Loucy (cell line): ENCODE measurements at regions not wholly inside any gene's neighbourhood (a gene's known extent, or its start where the extent isn't known, plus 50 kb on each side); places are given as distances from the start of the nearest gene placed in this dataset.

Experiments
- H2AFZ ChIP-seq: fragments of 200-600 bp; sonication (generic); 2 replicates; pipeline ENCODE4 v1.6.0; 2016; ENCODE audit warnings: antibody characterized with exemption, mild to moderate bottlenecking, low read length, moderate library complexity
- H3F3A ChIP-seq: fragments of 200-600 bp; 2 replicates; pipeline ENCODE4 v1.6.0; 2016; ENCODE audit warnings: antibody characterized with exemption, low read depth, mild to moderate bottlenecking
- H3K27me3 ChIP-seq: fragments of 200-600 bp; sonication (generic); 2 replicates; pipeline ENCODE4 v1.6.1; 2014; ENCODE audit warnings: low read length, mild to moderate bottlenecking; ENCODE audit not compliant: insufficient read depth, poor library complexity, severe bottlenecking
- H3K36me3 ChIP-seq: fragments of 200-600 bp; sonication (generic); 2 replicates; pipeline ENCODE4 v1.6.1; 2016; ENCODE audit warnings: low read length; ENCODE audit not compliant: insufficient read depth
- H3K4me1 ChIP-seq: fragments of 200-600 bp; sonication (generic); 2 replicates; pipeline ENCODE4 v1.5.1; 2014; ENCODE audit warnings: low read length, mild to moderate bottlenecking; ENCODE audit not compliant: insufficient read depth, poor library complexity, severe bottlenecking
- H3K4me2 ChIP-seq: fragments of 200-600 bp; sonication (generic); 2 replicates; pipeline ENCODE4 v1.6.0; 2014; ENCODE audit warnings: antibody characterized with exemption, low read length, low read depth, mild to moderate bottlenecking; ENCODE audit not compliant: poor library complexity, severe bottlenecking
- H3K4me3 ChIP-seq: fragments of 200-600 bp; sonication (generic); 2 replicates; pipeline ENCODE4 v1.5.1; 2014; ENCODE audit warnings: low read length, mild to moderate bottlenecking, mixed read lengths; ENCODE audit not compliant: poor library complexity, severe bottlenecking
- H3K79me2 ChIP-seq: fragments of 200-600 bp; sonication (generic); 2 replicates; pipeline ENCODE4 v1.6.1; 2014; ENCODE audit warnings: low read length; ENCODE audit not compliant: insufficient read depth
- H3K9ac ChIP-seq: fragments of 200-600 bp; sonication (generic); 2 replicates; pipeline ENCODE4 v1.6.0; 2014; ENCODE audit warnings: mild to moderate bottlenecking, low read depth, low read length, moderate library complexity; ENCODE audit not compliant: poor library complexity, severe bottlenecking
- H3K9me2 ChIP-seq: fragments of 200-600 bp; sonication (generic); replicated peaks from 2 replicates; pipeline ENCODE4 v1.6.1; 2016; ENCODE audit warnings: low read depth, low read length, mixed read lengths
- H3K9me3 ChIP-seq: fragments of 200-600 bp; sonication (generic); 2 replicates; pipeline ENCODE4 v1.6.1; 2014; ENCODE audit warnings: mild to moderate bottlenecking, antibody characterized with exemption, low read length, low read depth; ENCODE audit not compliant: insufficient read depth
- H4K20me1 ChIP-seq: fragments of 200-600 bp; sonication (generic); 2 replicates; pipeline ENCODE4 v1.6.0; 2014; ENCODE audit warnings: antibody characterized with exemption, low read length, mild to moderate bottlenecking; ENCODE audit not compliant: insufficient read depth, poor library complexity, severe bottlenecking
- EZH2phosphoT487 ChIP-seq: fragments of 200-600 bp; IDR thresholded peaks from 2 replicates; pipeline ENCODE4 v1.6.1; 2018; ENCODE audit warnings: antibody characterized with exemption, mild to moderate bottlenecking, moderate library complexity, borderline replicate concordance
- TF ChIP-seq, protein P1 (sequence below): fragments of 200-600 bp; sonication (generic); conservative IDR thresholded peaks from 2 replicates; pipeline ENCODE4 v1.5.1; 2014; ENCODE audit warnings: mild to moderate bottlenecking, antibody characterized with exemption, low read length

DNA sequence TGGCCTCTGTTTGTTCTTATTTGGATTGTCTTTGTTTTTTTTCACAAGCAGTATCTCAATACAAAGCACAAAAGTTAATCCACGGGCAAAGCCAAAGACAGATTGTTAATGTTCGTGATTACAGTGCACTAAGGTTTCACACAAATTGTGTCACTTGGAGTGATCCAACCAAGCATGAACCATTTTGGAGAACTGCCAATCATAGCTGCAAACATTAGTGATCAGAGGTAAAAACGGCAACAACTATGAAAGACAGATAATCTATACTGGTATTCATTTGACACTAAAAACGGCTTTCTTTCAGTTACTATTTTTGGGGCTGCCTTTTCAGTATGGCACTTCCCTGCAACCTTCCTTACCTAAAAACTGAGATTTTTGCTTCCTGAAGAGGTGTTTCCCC, 213.1 kb upstream of the GULP1 start:
- H3K9me3 ChIP-seq = no peaks in the 10 kb centered on the region
- TF ChIP-seq, protein P1, sequence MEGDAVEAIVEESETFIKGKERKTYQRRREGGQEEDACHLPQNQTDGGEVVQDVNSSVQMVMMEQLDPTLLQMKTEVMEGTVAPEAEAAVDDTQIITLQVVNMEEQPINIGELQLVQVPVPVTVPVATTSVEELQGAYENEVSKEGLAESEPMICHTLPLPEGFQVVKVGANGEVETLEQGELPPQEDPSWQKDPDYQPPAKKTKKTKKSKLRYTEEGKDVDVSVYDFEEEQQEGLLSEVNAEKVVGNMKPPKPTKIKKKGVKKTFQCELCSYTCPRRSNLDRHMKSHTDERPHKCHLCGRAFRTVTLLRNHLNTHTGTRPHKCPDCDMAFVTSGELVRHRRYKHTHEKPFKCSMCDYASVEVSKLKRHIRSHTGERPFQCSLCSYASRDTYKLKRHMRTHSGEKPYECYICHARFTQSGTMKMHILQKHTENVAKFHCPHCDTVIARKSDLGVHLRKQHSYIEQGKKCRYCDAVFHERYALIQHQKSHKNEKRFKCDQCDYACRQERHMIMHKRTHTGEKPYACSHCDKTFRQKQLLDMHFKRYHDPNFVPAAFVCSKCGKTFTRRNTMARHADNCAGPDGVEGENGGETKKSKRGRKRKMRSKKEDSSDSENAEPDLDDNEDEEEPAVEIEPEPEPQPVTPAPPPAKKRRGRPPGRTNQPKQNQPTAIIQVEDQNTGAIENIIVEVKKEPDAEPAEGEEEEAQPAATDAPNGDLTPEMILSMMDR = no peak
- TF ChIP-seq EZH2phosphoT487 = no peak
- no peaks in the 10 kb centered on the region for H3K79me2 ChIP-seq
- no peaks in the 10 kb centered on the region for H3F3A ChIP-seq
- no peak overlapping the region for H2AFZ ChIP-seq
- H4K20me1 ChIP-seq = no peaks in the 10 kb centered on the region
- H3K4me2 ChIP-seq = no peak overlapping the region
- no peaks in the 10 kb centered on the region for H3K9me2 ChIP-seq
- no peak overlapping the region for H3K4me3 ChIP-seq
- H3K27me3 ChIP-seq = no peaks in the 10 kb centered on the region
- no peaks in the 10 kb centered on the region for H3K36me3 ChIP-seq
- H3K4me1 ChIP-seq = no peaks in the 10 kb centered on the region
- H3K9ac ChIP-seq = no peak overlapping the region

DNA sequence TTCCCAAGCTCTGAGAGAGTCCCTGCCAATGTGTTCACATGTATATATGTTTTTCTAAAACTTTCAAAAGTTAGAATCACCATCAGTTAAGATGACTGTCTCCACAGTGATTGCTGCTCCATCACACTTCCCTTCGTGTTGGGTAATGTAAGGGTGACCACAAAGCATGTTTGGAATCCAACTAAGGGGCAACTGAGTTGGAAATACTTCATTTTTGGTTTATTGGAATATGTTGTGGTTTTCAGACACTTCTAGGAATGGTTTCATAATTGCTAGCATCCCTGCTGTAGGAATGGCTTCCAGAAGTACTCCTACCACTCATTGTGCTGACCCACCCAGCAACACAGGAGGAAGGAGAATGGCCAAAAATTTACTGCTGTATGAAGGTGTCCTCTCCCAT, 212.5 kb upstream of the GULP1 start:
- Histone ChIP-seq H3K9ac (no peak overlapping the region), H3K9me2 (no peaks in the 10 kb centered on the region), H3K79me2 (no peaks in the 10 kb centered on the region), H4K20me1 (no peaks in the 10 kb centered on the region), H3F3A (no peaks in the 10 kb centered on the region), H3K4me2 (no peak overlapping the region), H3K27me3 (no peaks in the 10 kb centered on the region), H3K9me3 (no peaks in the 10 kb centered on the region), H3K4me3 (no peak overlapping the region), H3K36me3 (no peaks in the 10 kb centered on the region), H2AFZ (no peak overlapping the region), H3K4me1 (no peaks in the 10 kb centered on the region)
- TF ChIP-seq EZH2phosphoT487 = no peak
- TF ChIP-seq, protein P1 = no peak

- Histone ChIP-seq H4K20me1 (no peaks in the 10 kb centered on the region), H3K79me2 (no peaks in the 10 kb centered on the region), H3K9me3 (no peaks in the 10 kb centered on the region), H3K4me3 (no peak overlapping the region), H3K9me2 (no peaks in the 10 kb centered on the region), H3F3A (no peaks in the 10 kb centered on the region), H2AFZ (no peak overlapping the region), H3K4me1 (no peaks in the 10 kb centered on the region), H3K27me3 (no peaks in the 10 kb centered on the region), H3K9ac (no peak overlapping the region), H3K36me3 (no peaks in the 10 kb centered on the region), H3K4me2 (no peak overlapping the region)
- TF ChIP-seq, protein P1 = no peak
- no peak for TF ChIP-seq EZH2phosphoT487
Observed at GRCh38 chr2:188085421-188085820, 206.3 kb upstream of the GULP1 start.
